GM21360 (cell line): ENCODE measurements at regions not wholly inside any gene's neighbourhood (a gene's known extent, or its start where the extent isn't known, plus 50 kb on each side); places are given as distances from the start of the nearest gene placed in this dataset.

ENCODE experiments used
- ATAC-seq: cut with Tn5 transposase; IDR thresholded peaks from one replicate; pipeline ENCODE4 v1.9.1; 2021; ENCODE audit warnings: mild to moderate bottlenecking, moderate library complexity; ENCODE audit not compliant: unreplicated experiment

DNA sequence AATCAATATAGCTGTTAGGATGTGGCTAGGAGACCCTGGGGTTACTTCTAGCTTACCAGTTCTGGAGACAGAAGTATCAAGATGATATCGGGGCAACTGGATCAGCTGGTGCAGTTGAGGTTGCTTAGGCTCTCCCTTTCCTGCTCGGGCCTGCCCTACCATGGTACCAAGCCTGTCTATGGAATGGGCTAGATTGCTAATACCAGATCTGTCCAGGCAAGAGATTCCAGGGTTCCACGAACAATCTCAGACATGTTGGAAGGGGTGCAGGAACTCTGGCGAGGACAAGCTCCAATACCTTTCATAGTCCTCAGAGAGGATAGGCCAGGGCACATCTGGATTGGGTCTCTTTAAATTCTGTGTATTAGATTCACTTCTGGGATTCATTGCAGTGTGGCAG, 53.8 kb downstream of the ADM start:
- no peak for ATAC-seq

DNA sequence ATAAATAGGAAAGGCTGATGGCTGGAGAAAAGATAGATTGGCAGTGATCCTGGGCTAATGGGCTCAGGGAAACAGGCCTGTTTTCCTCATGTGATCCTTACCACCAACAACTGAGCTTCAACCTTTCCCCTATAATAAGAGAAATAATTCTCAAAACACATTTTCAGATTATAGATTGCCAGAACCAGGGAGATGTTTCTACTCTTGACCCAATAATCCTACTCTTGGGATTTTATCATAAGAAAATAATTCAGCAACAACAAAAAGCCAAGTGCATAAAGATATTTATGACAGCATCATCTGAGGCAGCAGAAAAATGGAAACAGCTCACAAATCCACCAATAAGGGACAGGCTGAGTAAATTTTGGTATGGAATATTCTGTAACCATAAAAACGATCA, 54.3 kb downstream of the ADM start:
- no peak for ATAC-seq

DNA sequence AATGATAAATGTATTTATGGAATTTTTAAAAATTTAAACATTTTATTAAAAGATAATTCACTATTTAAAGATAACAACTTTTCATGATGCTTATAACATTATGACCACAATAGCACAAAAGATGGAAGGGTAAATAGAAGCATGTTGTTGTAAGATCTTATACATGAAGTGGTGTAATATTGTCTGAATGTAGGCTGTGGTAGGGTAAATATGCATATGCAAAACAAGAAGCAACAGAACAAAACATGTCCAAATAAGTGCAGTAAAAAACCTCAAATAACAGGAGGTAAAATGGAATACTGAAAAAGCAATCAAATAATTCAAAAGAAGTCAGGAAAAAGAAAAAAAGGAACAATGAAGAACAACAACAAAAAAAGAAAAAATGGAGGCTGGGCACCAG, 56.0 kb downstream of the ADM start:
- ATAC-seq = no peak

DNA sequence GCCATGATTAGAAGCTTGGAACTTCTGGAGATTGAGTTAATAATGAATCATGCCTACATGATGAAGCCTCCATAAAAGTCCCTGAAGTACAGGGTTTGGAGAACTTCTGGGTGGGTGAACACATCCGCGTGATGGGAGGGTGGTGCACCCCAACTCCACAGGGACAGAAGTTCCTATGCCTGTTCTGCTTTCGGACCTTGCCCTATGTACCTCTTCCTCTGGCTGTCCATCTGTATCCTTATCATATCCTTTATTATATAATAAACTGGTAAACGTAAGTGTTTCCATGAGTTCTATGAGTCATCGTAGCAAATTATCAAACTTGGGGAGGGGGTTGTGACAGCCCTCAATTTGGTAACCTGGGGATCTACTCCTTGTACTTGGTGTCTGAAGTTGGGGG, 60.2 kb downstream of the ADM start:
- no peak for ATAC-seq

DNA sequence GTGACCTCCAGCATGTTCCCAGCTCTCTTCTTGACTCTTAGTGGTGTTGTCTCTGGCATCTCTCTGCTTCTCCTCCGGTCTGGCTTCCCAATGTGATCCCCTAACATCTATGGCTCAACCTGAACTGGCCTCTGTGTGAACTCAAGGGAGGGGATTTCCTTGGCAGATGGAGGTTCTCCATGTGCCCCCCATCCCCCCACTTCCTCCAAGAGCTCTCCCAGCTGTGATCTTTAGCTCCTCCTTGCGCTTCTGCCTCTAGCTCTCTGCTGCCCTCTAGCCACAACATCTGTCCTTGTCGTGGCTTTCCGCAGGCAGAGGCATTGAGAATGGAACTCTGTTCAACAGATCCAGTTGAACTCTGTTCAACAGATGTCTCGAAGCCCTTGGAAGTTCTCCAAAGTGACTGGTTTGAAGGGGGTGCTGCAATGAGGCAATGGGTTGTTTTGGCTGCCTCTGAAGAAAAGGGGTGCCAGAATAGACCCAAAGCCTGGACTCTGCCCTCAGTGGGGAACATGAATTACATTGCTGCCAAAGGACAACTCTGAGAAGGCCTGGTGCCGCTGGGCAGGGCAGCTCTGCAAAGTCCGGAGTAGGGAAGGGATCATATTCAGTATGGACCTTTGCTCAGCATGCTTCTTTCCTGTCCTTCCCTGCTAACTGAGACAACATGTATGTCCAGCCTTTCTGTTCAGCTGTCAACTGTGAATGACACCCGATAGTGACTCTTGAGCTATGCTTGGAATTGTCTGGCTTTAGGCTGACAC, 61.9 kb downstream of the ADM start:
- peak; percentile 81 for ATAC-seq

DNA sequence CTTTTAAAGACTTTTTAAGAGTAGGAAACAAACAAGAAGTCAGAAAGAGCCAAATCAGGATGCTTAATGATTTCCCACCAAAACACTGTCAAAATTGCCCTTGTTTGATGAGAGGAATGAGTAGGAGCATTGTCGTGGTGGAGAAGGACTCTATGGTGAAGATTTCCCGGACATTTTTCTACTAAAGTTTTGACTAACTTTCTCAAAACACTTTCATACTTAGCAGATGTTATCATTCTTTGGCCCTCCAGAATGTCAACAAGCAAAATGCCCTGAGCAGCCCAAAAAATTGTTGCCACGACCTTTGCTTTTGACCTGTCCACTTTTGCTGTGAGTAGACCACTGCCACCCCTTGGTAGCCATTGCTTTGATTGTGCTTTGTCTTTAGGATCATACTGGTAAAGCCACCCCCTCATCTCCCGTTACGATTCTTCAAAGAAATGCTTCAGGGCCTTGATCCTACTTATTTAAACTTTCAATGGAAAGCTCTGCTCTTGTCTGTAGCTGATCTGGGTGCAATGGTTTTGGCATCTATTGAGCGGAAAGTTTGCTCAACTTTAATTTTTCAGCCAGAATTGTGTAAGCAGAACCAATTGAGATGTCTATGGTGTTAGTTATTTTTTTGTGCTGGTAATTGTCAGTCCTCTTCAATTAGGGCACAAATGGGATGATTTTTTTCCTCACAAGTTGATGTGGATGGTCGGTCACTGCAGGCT, 67.2 kb downstream of the ADM start:
- ATAC-seq = no peak

DNA sequence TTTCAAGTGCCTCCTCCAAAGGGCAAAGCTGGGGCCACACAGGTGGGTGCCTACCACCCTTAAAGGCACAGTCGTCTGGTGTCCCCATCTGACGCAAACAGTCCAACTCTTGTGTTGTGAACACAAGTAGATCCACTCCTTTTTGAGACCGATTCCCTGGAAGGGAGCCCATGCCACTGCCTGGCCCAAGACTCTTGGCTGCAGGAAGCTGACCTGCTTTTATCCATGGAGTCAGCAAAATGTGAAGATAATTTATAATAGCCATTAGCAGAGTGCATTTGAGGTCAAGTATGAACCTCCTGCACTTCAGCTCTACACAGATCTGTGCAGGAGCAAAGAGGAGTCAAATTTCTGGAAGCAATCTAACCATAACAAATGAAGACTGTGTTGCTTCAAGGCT, 68.5 kb downstream of the ADM start:
- no peak for ATAC-seq

DNA sequence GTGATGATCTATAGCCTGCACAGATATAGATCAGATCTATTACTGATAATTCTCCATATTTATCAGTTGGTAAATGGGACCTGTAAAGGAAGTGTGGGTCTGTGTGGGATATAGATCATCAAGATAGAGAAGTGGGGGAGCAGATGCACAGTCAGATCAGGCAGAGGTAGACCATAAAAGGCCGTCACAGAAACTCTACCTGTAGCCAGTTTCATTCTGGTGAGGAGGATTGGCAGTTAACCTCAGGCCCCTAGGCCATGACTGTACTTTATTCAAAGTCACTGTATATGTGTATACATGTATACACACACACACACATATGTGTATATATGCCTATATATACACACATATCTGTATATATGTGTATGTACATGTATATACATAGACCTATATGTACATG, 69.1 kb downstream of the ADM start:
- no peak for ATAC-seq

DNA sequence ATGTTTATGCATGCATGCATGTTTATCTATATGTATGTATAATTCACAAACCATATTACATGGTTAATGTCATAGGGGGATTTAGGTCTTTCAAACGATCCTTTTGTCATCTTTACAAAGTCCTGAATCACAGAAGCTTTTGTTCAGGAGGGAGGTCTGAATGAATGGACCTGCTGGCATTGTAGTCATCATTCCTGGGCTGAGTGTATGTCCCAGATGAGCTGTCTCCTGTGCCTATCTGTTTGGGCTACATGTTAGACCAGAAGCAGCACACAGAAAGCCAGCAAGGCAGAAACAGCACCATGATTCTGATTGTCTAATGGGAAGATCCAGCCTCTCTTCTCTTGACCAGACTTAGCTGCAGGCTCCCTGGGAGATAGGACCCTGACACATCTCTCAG, 69.5 kb downstream of the ADM start:
- ATAC-seq = no peak

DNA sequence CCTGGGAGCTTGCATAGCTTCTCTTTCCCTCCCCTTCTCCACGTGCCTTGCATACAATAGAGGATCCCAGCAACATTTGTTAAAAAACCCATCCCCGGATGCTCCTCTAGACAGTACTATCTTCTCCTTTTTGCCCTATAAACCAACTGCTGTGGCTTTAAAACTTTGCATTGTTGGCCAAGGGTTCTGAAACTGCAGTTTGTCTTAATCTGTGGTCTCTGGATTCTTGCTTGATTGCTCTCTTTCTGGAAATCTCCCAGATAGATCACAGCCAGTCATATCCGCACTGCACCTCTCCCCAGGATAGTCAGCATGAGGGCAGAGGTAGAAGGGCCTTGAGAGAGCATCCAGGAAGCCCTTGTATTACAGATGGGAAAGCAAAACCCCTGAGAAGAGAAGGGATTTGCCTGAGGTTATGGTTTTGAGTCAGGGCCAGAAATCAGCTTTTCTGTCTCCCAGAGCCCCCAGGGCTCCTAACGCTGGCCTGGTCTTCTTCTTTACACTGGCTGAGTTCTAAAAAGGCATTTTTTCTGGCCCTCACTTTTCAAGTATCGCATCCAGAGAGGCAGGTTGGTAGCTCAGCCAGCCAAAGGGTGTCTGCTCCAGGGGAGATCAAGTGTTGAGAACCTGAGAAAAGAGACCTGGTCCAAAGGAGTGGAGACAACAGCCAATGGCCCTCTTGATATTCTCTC, 70.6 kb downstream of the ADM start:
- no peak for ATAC-seq

DNA sequence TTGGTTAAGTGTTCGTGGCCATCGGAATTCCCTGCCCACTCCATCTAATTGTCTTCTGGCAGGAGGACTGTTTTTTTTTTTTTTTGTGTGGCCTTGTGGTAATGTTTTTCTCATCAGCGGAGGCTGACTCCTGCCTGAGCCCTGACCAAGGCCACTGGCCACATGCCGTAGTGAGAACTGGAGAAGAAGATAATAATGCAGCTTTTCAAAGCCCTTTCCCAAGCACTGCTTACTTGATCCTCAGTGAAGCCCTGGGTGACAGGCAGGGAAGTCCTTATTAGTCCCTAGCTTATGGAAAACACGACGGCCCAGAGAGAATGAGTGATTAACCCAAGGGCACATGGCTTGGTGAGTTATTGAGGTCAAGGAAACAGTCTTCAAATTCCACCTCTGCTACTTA, 71.2 kb downstream of the ADM start:
- ATAC-seq = no peak

DNA sequence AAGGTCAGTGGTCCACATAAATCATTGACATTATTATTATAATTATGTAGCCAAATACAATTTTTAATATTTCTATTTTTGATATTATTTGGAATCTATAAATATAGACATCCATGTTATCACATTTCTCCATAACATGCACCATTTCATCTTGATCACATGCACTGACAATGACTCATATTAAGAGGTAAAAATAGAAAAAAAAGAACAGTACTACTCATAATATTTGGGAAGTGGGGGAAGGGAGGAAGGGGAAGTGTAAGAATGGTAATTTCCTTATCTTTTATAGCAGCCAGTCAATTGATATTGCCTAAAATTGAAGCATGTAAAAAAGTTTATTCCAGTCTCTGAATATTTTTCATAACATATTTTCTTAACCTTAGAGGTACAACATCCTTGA, 72.3 kb downstream of the ADM start:
- no peak for ATAC-seq

DNA sequence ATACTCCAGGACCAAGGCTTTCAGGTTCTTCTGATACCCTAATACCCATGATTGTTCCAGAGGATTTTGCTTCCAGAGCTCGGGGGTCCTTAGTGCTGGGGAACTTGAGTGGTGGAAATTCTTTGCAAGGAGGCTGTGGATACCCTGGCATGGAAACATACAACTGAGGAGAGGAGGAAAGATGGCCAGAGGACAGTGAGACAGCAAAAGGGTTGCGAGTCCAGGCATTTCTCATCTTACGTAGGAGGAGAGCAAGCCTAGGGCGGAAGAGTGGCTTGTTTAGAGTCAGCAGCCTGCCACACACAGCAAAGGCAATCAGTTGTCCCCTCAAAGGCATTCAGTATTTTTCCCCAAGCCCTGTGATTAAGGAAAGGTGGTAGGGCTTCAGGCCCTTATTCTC, 73.5 kb downstream of the ADM start:
- ATAC-seq = no peak

DNA sequence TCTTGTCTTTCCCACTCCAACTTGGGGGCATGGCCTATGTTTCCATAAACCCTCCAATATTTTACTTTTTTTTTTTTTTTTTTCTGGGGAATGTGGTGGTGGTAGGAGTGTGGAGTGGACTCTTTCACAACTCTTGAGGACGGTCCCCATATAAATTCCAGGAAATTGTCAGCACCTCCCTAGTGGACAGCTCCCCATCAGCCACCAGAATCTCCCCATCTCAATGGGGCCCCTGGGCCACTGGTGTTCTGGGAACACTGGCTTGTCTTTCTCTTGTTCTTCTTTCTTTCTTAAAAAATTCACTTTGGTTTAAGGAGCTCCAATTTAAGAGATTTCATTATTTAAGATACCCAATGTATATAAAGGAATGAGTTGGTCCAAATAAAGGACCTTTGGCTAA, 74.1 kb downstream of the ADM start:
- ATAC-seq = no peak

DNA sequence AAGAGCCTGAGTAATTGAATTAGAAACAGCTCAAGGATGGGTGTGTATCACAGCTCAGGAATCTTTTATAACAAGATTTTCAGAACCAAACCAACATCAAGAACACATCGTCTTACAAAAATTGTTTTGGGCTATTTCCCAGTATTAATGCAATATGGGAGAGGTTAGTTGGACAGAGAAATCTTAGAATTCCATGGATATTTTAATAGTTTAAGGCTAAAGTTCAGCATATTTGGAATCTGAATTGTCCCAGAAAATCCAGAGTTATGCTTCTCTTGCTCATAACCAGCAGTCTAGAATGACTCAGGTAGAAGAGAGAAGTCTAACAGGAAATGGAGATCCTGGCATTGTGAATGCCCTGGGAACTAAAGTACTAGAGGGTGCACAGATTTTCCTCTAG, 74.6 kb downstream of the ADM start:
- ATAC-seq = no peak

DNA sequence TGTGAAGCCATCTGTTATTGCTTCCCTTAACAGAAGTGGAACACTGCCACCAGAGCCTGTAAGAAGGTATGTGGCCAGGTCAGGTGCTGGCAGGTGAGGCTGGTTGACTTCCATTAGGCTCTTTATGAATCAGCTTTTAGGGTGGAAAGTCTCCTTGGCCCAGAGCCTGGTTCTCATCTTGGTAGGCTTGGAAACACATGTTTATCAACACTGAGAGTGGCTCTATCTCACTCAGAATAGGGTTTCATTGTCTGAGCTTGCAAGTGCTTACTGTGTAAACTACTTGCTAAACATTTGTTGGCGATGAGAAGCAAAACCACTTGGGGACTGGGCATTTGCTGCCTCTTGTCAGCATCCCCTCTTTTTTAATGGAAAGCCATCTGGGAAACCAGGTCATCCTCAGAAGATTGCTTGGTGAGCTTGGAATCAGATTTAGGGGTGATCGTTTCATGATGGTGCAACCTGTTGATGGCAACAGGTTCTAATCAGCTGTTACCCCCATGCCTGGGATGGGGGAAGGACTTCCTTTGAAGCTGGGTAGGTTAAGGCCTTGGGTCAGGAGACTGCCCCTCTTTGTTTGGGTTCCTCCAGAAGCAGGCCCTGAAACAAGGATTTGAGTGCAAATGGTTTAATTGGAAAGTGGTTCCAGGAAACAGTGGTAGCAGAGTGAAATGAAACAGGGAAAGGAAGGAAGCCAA, 75.0 kb upstream of the AMPD3 start:
- ATAC-seq = no peak

DNA sequence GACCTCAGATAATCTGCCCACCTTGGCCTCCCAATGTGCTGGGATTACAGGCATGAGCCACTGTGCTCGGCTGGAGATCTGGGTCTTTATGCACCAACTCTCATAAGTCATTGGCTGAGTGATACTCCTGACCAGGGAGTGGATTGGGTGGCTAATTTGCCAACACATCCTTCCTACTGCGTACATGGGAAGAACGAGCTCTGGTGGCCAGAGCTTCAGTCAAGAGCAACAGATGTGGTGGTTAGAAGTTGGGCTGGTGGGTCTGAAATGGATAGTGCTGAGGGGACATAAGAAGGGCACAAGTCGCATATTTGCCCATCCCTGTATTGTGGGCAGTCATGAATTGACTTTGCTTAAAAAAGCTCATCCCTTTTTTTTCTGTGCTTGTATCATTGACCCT, 74.1 kb upstream of the AMPD3 start:
- ATAC-seq = no peak

DNA sequence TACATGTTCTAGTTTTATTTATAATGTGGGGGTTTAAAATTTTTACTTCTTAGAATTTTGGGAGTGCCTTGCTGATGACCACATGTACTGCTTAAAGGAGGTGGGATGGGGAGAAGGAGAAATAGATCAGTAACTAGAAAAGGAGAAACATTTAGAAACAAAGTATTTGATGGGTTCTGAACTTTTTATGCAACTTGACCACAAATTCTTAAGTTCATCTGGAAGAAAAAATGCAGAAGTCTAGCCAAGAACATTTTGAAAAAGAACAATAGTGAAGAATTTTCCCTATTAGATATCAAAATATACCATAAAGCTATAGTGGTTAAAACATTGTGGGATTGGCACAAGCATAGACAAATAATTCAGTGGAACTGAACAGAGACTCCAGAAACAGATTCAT, 73.3 kb upstream of the AMPD3 start:
- no peak for ATAC-seq

DNA sequence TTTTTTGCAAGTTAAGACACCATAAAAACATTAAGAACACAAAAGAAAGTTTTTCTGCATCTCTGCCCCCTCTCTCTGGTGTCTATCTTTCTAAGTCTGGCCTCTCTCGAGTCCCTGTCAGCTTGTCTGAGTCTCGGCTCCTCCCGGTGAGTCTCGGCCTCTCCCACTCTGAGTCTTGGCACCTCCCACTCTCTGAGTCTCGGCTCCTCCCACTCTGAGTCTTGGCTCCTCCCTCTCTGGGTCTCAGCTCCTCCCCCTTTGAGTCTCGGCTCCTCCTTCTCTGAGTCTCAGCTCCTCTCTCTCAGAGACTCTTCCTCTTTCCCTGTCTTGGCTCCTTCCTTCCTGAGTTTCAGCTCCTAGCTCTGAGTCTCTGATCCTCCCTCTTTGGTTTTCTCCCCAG, 72.5 kb upstream of the AMPD3 start:
- ATAC-seq = no peak

DNA sequence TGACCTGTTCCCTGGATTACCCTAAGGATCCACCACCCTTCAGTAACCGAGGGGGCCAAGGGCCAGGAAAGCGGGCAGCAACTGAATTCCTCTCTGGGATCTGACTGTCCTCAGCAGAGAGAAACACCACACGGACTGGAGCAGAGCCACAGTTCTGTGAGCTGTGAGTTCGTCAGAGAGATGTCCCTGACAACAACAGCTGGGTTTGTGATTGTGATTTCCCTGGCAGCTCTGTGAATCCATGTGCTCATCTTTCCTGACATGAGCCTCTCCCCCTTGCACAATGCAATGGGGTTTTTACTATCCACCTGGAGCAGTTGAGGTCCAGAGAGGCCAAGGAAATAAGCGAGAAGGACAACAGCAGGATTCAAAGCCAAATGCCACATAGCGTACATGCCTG, 69.4 kb upstream of the AMPD3 start:
- ATAC-seq = no peak

DNA sequence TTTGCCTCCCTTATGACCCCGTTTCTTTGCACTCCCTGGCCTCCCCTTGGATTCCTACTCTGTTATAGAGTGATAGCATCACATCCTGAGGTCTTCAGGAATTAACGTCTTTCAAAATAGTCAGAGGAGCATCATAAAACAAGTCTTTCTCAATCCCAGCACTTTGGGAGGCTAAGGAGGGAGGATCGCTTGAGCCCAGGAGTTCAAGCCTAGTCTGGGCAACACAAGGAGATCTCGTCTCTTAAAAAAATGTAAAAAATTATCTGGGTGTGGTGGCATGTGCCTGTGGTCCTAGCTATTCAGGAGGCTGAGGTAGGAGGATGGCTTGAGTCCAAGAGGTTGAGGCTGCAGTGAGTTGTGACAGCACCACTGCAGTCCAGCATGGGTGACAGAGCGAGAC, 68.7 kb upstream of the AMPD3 start:
- no peak for ATAC-seq

DNA sequence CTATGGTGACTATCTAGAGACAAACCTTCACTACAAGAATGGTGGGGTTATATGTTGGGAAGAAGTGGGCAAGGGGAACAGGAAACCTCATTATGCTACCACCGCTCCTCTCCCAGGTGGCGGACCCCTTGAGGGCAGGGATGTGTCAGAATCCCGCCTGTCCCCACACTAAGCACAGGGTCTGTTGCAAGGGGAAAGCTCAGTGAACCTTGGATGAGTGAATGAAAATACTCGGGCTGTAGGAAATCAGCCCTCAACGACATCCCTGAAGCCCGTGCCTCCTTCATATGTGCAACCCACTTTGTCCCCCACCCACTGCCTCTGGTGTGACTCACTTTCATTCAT, 68.2 kb upstream of the AMPD3 start:
- ATAC-seq = no peak
